Pancreas (tissue), 10 donors: ENCODE measurements at regions not wholly inside any gene's neighbourhood (a gene's known extent, or its start where the extent isn't known, plus 50 kb on each side); places are given as distances from the start of the nearest gene placed in this dataset.
A peak's percentile ranks its signal among the peaks of the same experiment; 100 is the strongest.

Source experiments
- ATAC-seq, 4 donors: fragments of 200-7000 bp; cut with Tn5 transposase; one replicate each; pipeline versions ENCODE4 v1.8.0 to v1.9.1; 2020; ENCODE audit warnings: mild to moderate bottlenecking in 4 of 4, moderate library complexity in 4 of 4
- DNase-seq, 6 donors: peaks; one replicate each; pipeline ENCODE4 v3.0.0-alpha.2; 2020
- FAIRE-seq: peaks from 2 replicates; lab custom pipeline; 2012; peaks lifted over from hg19 to GRCh38; lab: Jason Lieb, UNC
- H3K27ac ChIP-seq, 4 donors: fragments of 200-600 bp; sonication (generic); 1 replicate in 3 of 4; 2 replicates in 1 of 4; pipeline versions ENCODE4 v1.5.0 to v1.8.0; 2020
- H3K27me3 ChIP-seq, 4 donors: fragments of 200-600 bp; one replicate each; pipeline ENCODE4 v1.8.0; 2021
- H3K36me3 ChIP-seq, 3 donors: fragments of 200-600 bp; sonication (generic) in 1 of 3; one replicate each; pipeline versions ENCODE4 v1.5.0 to v1.8.0; 2020 to 2021
- H3K4me1 ChIP-seq, 3 donors: fragments of 200-600 bp; one replicate each; pipeline ENCODE4 v1.8.0; 2021
- H3K4me3 ChIP-seq, 4 donors: fragments of 200-600 bp; sonication (generic) in 2 of 4; one replicate each; pipeline versions ENCODE4 v1.5.0 to v1.8.0; 2020 to 2021
- H3K9me3 ChIP-seq, 4 donors: fragments of 200-600 bp; one replicate each; pipeline ENCODE4 v1.8.0; 2021
- CTCF ChIP-seq, 4 donors: fragments of 200-600 bp; sonication (generic) in 3 of 4; IDR thresholded peaks; one replicate each; pipeline versions ENCODE4 v1.5.0 to v1.8.0; 2021; ENCODE audit warnings: antibody characterized with exemption in 4 of 4
- WGBS, 2 donors: extraction: QIAGEN DNeasy Blood & Tissue Kit; methylation state at CpG; one replicate each; pipeline ENCODE4 v1.1.7; 2013; 5-methylcytosine and 5-hydroxymethylcytosine counted together
- intact Hi-C, 3 donors: fragments of 100-400 bp; cut with DNase I; formaldehyde crosslinking; loops; one replicate each; pipeline versions ENCODE4 v1.11.1 to v1.14.2; 2022
- donor health status: healthy with polysubstance abuse.
- donor health status: DM: no; HTN: no; CAD: no; lungs with moderate emphysema.
- donor health status: DM: no; HTN: no; CAD: no.
- donor health status: control.
- donor health status: control.
- donor health status: Bipolar disorder and iron deficiency.
- donor health status: DM: yes; HTN: yes; CAD: no.
- donor health status: DM: no; HTN: no; CAD: no.
- donor health status: DM: no; HTN: no; CAD: no.
- donor health status: DM: yes; HTN: yes; CAD: no.

- ATAC-seq (peak in 2 of 4 donors; percentile 9 to 69), DNase-seq (no peak), FAIRE-seq (no peak)
- intact Hi-C loops = no loop called here
- H3K27me3 ChIP-seq = no peaks in the 10 kb centered on the region
- no peak for TF ChIP-seq CTCF (IDR thresholded peaks at IDR 0.05)
- WGBS, 2 donors = 77 to 81% methylated on average over 10 of the region's 10 CpGs
- H3K27ac ChIP-seq = peak overlapping the region in 1 of 4 donors; percentile 19
- H3K36me3 ChIP-seq = no peaks in the 10 kb centered on the region
- no peak overlapping the region for H3K4me3 ChIP-seq
- no peaks in the 10 kb centered on the region for H3K9me3 ChIP-seq
- H3K4me1 ChIP-seq = peaks cover 0 to 3% (median 0%) of the 10 kb centered on the region in 3 donors
Measured at GRCh38 chr14:61102549-61103466, 121.8 kb downstream of the SLC38A6 start.
